ENCODE measurements at regions not wholly inside any gene's neighbourhood (a gene's known extent, or its start where the extent isn't known, plus 50 kb on each side); places are given as distances from the start of the nearest gene placed in this dataset.

DNA sequence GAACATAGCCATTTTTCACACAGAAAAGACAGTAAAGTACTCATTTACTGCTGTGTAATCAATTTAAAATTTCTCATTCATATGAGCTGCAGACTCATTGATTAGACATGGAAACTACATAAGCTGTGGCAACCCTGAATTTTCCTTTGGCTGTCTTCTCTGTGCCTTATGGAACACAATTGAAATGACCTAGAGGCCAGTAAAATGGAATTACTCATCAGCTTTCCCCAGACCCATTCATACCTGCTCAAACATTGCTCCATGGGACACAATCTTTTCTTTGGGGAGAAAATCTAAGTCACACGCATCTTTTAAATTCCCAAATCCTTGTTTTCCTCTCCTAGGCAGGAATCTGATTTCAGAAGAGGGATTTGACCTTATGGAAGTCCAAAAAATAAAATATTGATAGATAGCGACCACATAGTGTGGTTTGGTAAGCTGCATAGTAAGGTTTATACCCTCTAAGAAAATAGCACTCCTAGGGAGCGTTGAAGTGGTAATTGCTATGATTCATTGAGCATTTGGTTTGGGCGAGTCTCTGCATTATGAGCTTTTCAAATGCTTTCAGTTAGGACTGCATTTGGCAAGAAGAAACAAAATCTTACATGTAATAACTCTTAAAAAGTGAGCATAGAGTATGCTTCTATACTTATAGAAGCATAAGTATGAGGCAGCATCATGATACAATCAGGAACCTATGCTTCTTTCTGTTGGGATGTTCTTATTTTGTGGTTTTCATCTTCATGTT, 243.4 kb upstream of the GADL1 start:
- no peak for TF ChIP-seq CTCF (IDR thresholded peaks at IDR 0.05)
- Histone ChIP-seq H3K4me2 (ENCODE audit: low read length) (no peak overlapping the region), H3K4me3 (ENCODE audit: low read depth, low read length) (no peak overlapping the region), H3K36me3 (ENCODE audit: control insufficient read depth, insufficient read depth, low read length) (no peaks in the 10 kb centered on the region), H3K27me3 (ENCODE audit: control insufficient read depth, insufficient read depth, low read length) (no peaks in the 10 kb centered on the region), H3K9me3 (ENCODE audit: control insufficient read depth, low read length) (no peaks in the 10 kb centered on the region), H3K79me2 (no peaks in the 10 kb centered on the region), H2AFZ (no peak overlapping the region), H3K9ac (no peak overlapping the region), H3K27ac (no peak overlapping the region), H3K4me1 (peaks cover 5% of the 10 kb centered on the region)

DNA sequence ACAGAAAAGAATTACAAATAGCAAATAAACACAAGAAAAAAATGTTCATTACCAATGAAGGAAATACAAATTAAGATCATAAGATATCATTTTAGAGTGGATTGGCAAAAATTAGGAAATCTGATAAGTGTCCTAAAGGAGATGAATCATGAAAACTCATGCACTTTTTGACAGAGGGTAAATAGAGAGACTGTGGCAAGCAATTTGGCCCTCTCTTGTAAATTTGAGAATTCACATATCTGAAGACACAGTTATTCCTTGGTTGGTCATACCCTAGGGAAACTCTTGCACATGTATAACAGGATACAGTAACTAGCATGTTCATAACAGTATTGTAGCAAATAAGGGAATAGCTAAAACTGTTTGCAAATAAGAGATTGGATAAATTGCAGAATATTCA, 246.0 kb upstream of the GADL1 start:
- no peaks in the 10 kb centered on the region for H3K79me2 ChIP-seq
- no peak overlapping the region for H3K4me3 ChIP-seq (ENCODE audit: low read depth, low read length)
- no peak overlapping the region for H3K27ac ChIP-seq
- no peak overlapping the region for H3K9ac ChIP-seq
- TF ChIP-seq CTCF (IDR thresholded peaks at IDR 0.05), result no peak
- no peaks in the 10 kb centered on the region for H3K9me3 ChIP-seq (ENCODE audit: control insufficient read depth, low read length)
- H3K4me2 ChIP-seq (ENCODE audit: low read length), result no peak overlapping the region
- no peak overlapping the region for H2AFZ ChIP-seq
- no peaks in the 10 kb centered on the region for H3K27me3 ChIP-seq (ENCODE audit: control insufficient read depth, insufficient read depth, low read length)
- H3K4me1 ChIP-seq, result peaks cover 5% of the 10 kb centered on the region
- no peaks in the 10 kb centered on the region for H3K36me3 ChIP-seq (ENCODE audit: control insufficient read depth, insufficient read depth, low read length)

- Histone ChIP-seq H3K36me3 (ENCODE audit: control insufficient read depth, insufficient read depth, low read length) (no peaks in the 10 kb centered on the region), H3K9ac (no peak overlapping the region), H2AFZ (no peak overlapping the region), H3K27ac (no peak overlapping the region), H3K4me3 (ENCODE audit: low read depth, low read length) (no peak overlapping the region), H3K4me1 (peaks cover 5% of the 10 kb centered on the region), H3K79me2 (no peaks in the 10 kb centered on the region), H3K27me3 (ENCODE audit: control insufficient read depth, insufficient read depth, low read length) (no peaks in the 10 kb centered on the region), H3K4me2 (ENCODE audit: low read length) (peak overlapping the region; percentile 6), H3K9me3 (ENCODE audit: control insufficient read depth, low read length) (no peaks in the 10 kb centered on the region)
- TF ChIP-seq CTCF (IDR thresholded peaks at IDR 0.05), result no peak
Measured at GRCh38 chr3:31142139-31142538, 247.7 kb upstream of the GADL1 start.

GRCh38 chr3:31142543-31142942, 248.1 kb upstream of the GADL1 start:
- no peak overlapping the region for H3K27ac ChIP-seq
- H3K27me3 ChIP-seq (ENCODE audit: control insufficient read depth, insufficient read depth, low read length), result no peaks in the 10 kb centered on the region

More at GRCh38 chr3:31142543-31142942, 248.1 kb upstream of the GADL1 start:
- Histone ChIP-seq H3K79me2 (no peaks in the 10 kb centered on the region), H3K9me3 (ENCODE audit: control insufficient read depth, low read length) (no peaks in the 10 kb centered on the region), H2AFZ (no peak overlapping the region), H3K4me1 (peaks cover 5% of the 10 kb centered on the region), H3K9ac (no peak overlapping the region), H3K4me3 (ENCODE audit: low read depth, low read length) (no peak overlapping the region), H3K4me2 (ENCODE audit: low read length) (no peak overlapping the region), H3K36me3 (ENCODE audit: control insufficient read depth, insufficient read depth, low read length) (no peaks in the 10 kb centered on the region)
- TF ChIP-seq CTCF (IDR thresholded peaks at IDR 0.05), result no peak

All from parathyroid adenoma (tissue), 2 donors.